SK-N-SH (cell line): ENCODE measurements at regions not wholly inside any gene's neighbourhood (a gene's known extent, or its start where the extent isn't known, plus 50 kb on each side); places are given as distances from the start of the nearest gene placed in this dataset.

Source experiments
- JUND ChIP-seq: IDR thresholded peaks from 2 replicates; pipeline ENCODE4 v1.4.0; 2012
- YY1 ChIP-seq: IDR thresholded peaks from 2 replicates; pipeline ENCODE4 v1.4.0; 2012; ENCODE audit warnings: low read depth, mild to moderate bottlenecking
- TF ChIP-seq, protein P1 (sequence below): IDR thresholded peaks from 2 replicates; pipeline ENCODE4 v1.6.1; 2012; ENCODE audit warnings: mild to moderate bottlenecking, low read depth, low read length, moderate library complexity
- TF ChIP-seq, protein P2 (sequence below): fragments of 200-600 bp; sonication (generic); IDR thresholded peaks from 2 replicates; pipeline ENCODE4 v1.6.1; 2017; ENCODE audit warnings: antibody characterized with exemption, mild to moderate bottlenecking, moderate library complexity

DNA sequence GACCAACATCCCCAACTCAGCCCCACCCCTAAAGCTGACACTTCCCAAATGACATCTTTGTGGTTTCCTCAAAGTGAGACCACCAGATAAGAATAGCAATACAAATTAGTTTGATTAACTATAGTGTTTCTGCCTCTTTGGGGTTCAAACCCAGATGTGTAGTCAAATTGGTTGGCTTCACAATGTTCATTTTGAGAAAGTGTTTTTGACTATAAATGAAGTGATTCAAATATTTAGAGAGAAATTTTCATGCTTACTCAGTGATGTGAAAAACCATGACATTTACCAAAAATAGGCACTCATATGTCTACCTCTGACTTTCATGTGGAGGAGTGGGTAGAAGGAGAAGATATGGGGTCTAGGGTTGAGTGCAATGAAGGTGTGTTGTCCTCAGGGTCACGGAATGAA, 218.4 kb downstream of the BCAT1 start:
- TF ChIP-seq, protein P1, sequence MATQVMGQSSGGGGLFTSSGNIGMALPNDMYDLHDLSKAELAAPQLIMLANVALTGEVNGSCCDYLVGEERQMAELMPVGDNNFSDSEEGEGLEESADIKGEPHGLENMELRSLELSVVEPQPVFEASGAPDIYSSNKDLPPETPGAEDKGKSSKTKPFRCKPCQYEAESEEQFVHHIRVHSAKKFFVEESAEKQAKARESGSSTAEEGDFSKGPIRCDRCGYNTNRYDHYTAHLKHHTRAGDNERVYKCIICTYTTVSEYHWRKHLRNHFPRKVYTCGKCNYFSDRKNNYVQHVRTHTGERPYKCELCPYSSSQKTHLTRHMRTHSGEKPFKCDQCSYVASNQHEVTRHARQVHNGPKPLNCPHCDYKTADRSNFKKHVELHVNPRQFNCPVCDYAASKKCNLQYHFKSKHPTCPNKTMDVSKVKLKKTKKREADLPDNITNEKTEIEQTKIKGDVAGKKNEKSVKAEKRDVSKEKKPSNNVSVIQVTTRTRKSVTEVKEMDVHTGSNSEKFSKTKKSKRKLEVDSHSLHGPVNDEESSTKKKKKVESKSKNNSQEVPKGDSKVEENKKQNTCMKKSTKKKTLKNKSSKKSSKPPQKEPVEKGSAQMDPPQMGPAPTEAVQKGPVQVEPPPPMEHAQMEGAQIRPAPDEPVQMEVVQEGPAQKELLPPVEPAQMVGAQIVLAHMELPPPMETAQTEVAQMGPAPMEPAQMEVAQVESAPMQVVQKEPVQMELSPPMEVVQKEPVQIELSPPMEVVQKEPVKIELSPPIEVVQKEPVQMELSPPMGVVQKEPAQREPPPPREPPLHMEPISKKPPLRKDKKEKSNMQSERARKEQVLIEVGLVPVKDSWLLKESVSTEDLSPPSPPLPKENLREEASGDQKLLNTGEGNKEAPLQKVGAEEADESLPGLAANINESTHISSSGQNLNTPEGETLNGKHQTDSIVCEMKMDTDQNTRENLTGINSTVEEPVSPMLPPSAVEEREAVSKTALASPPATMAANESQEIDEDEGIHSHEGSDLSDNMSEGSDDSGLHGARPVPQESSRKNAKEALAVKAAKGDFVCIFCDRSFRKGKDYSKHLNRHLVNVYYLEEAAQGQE = no peak
- no peak for TF ChIP-seq JUND
- TF ChIP-seq, protein P2, sequence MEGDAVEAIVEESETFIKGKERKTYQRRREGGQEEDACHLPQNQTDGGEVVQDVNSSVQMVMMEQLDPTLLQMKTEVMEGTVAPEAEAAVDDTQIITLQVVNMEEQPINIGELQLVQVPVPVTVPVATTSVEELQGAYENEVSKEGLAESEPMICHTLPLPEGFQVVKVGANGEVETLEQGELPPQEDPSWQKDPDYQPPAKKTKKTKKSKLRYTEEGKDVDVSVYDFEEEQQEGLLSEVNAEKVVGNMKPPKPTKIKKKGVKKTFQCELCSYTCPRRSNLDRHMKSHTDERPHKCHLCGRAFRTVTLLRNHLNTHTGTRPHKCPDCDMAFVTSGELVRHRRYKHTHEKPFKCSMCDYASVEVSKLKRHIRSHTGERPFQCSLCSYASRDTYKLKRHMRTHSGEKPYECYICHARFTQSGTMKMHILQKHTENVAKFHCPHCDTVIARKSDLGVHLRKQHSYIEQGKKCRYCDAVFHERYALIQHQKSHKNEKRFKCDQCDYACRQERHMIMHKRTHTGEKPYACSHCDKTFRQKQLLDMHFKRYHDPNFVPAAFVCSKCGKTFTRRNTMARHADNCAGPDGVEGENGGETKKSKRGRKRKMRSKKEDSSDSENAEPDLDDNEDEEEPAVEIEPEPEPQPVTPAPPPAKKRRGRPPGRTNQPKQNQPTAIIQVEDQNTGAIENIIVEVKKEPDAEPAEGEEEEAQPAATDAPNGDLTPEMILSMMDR = no peak
- no peak for TF ChIP-seq YY1
